ENCODE measurements at regions not wholly inside any gene's neighbourhood (a gene's known extent, or its start where the extent isn't known, plus 50 kb on each side); places are given as distances from the start of the nearest gene placed in this dataset.

DNA sequence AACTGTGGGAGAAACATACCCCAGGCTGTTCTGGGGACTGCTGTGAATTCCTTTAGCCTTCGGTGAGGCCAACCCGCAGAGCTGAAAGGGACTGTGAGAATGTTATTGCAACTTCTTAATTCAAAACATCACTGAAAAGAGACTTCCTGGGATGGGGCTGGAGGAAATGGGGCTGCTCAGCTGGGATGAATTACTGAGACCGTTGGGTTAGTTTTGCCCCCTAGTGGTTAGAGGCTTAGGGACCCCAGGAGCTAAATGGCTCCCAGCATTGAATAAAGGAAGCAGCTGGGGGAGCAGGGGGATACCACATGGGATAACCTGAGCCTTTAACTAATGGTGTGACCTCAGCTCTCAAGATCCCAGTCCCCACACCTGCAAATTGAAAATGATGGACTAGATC is 941.1 kb upstream of the FANCL start:
- Histone ChIP-seq H3K36me3 (no peaks in the 10 kb centered on the region), H3K27ac (no peak overlapping the region), H3K9me3 (no peaks in the 10 kb centered on the region), H3K27me3 (replicated peaks; ENCODE audit: insufficient read depth) (no peaks in the 10 kb centered on the region), H3K4me1 (ENCODE audit: control insufficient read depth in 1 of 2, low read depth in 2 of 2) (no peaks in the 10 kb centered on the region), H3K4me3 (no peak overlapping the region)
- ATAC-seq (ENCODE audit: insufficient number of reproducible peaks, low FRiP score, low read depth) (no peak), DNase-seq (ENCODE audit: low spot score) (no peak)
- TF ChIP-seq, protein P1, sequence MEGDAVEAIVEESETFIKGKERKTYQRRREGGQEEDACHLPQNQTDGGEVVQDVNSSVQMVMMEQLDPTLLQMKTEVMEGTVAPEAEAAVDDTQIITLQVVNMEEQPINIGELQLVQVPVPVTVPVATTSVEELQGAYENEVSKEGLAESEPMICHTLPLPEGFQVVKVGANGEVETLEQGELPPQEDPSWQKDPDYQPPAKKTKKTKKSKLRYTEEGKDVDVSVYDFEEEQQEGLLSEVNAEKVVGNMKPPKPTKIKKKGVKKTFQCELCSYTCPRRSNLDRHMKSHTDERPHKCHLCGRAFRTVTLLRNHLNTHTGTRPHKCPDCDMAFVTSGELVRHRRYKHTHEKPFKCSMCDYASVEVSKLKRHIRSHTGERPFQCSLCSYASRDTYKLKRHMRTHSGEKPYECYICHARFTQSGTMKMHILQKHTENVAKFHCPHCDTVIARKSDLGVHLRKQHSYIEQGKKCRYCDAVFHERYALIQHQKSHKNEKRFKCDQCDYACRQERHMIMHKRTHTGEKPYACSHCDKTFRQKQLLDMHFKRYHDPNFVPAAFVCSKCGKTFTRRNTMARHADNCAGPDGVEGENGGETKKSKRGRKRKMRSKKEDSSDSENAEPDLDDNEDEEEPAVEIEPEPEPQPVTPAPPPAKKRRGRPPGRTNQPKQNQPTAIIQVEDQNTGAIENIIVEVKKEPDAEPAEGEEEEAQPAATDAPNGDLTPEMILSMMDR (IDR thresholded peaks at IDR 0.05) = no peak

DNA sequence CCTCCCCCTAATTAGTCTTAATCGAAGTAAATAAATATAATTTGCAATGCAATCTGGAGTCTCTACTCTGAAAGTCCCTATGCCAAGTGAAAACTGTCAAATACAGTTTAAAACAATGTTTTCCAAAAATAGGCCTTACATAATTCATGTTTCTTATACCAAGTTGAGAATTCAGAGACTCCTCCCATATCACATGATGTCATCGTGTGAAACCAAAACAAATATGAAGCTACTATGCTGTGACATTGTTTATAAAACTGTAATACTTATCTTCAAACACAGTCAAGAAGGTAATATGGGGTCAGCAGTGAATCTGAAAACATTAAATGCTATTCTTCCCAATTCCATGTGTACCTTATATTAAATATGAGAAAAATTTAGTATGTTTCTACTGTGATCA is 940.2 kb upstream of the FANCL start:
- Histone ChIP-seq H3K36me3 (no peaks in the 10 kb centered on the region), H3K9me3 (no peaks in the 10 kb centered on the region), H3K4me1 (ENCODE audit: control insufficient read depth in 1 of 2, low read depth in 2 of 2) (no peaks in the 10 kb centered on the region), H3K4me3 (no peak overlapping the region), H3K27me3 (replicated peaks; ENCODE audit: insufficient read depth) (no peaks in the 10 kb centered on the region), H3K27ac (no peak overlapping the region)
- TF ChIP-seq, protein P1 (IDR thresholded peaks at IDR 0.05) = no peak
- DNase-seq (ENCODE audit: low spot score) (no peak), ATAC-seq (ENCODE audit: insufficient number of reproducible peaks, low FRiP score, low read depth) (no peak)

- ATAC-seq (ENCODE audit: insufficient number of reproducible peaks, low FRiP score, low read depth) (no peak), DNase-seq (ENCODE audit: low spot score) (no peak)
- no peaks in the 10 kb centered on the region for H3K9me3 ChIP-seq
- H3K4me3 ChIP-seq = no peak overlapping the region
- no peak overlapping the region for H3K27ac ChIP-seq
- TF ChIP-seq, protein P1 (IDR thresholded peaks at IDR 0.05) = no peak
- no peaks in the 10 kb centered on the region for H3K36me3 ChIP-seq
- no peaks in the 10 kb centered on the region for H3K4me1 ChIP-seq (ENCODE audit: control insufficient read depth in 1 of 2, low read depth in 2 of 2)
- H3K27me3 ChIP-seq (replicated peaks; ENCODE audit: insufficient read depth) = no peaks in the 10 kb centered on the region
Measured at GRCh38 chr2:59180621-59181020, 939.5 kb upstream of the FANCL start.

- H3K4me3 ChIP-seq = no peak overlapping the region
- H3K9me3 ChIP-seq = no peaks in the 10 kb centered on the region
- TF ChIP-seq, protein P1 (IDR thresholded peaks at IDR 0.05) = no peak
- DNase-seq (ENCODE audit: low spot score) (no peak), ATAC-seq (ENCODE audit: insufficient number of reproducible peaks, low FRiP score, low read depth) (no peak)
- no peaks in the 10 kb centered on the region for H3K4me1 ChIP-seq (ENCODE audit: control insufficient read depth in 1 of 2, low read depth in 2 of 2)
- H3K36me3 ChIP-seq = no peaks in the 10 kb centered on the region
- no peak overlapping the region for H3K27ac ChIP-seq
- no peaks in the 10 kb centered on the region for H3K27me3 ChIP-seq (replicated peaks; ENCODE audit: insufficient read depth)
Measured at GRCh38 chr2:59180111-59180510, 939.0 kb upstream of the FANCL start.

DNA sequence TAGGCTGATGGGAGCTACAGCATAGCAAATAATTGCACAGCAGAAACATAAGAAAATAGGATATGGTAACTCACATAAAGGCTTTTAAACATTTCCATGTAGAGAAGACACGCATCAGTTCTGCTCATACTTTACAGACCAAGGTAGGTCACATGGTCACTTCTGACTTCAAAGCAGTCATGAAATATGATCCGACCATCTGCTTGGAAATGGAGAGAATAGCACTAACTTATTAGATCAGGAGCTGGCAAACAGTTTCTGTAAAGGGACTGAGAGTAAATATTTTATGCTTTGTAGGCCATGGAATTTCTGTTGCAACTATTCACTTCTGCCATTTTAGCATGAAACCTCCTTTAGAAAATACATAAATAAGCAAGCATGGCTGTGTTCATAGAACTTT is 936.6 kb upstream of the FANCL start:
- ATAC-seq (ENCODE audit: insufficient number of reproducible peaks, low FRiP score, low read depth) (no peak), DNase-seq (ENCODE audit: low spot score) (no peak)
- no peaks in the 10 kb centered on the region for H3K4me1 ChIP-seq (ENCODE audit: control insufficient read depth in 1 of 2, low read depth in 2 of 2)
- H3K27ac ChIP-seq = no peak overlapping the region
- no peaks in the 10 kb centered on the region for H3K27me3 ChIP-seq (replicated peaks; ENCODE audit: insufficient read depth)
- TF ChIP-seq, protein P1 (IDR thresholded peaks at IDR 0.05) = no peak
- no peak overlapping the region for H3K4me3 ChIP-seq
- H3K36me3 ChIP-seq = no peaks in the 10 kb centered on the region
- H3K9me3 ChIP-seq = no peaks in the 10 kb centered on the region
